Kidney (tissue), 13 donors: ENCODE measurements at regions not wholly inside any gene's neighbourhood (a gene's known extent, or its start where the extent isn't known, plus 50 kb on each side); places are given as distances from the start of the nearest gene placed in this dataset.

ENCODE experiments used
- DNase-seq, 5 donors: peaks; one replicate each; pipeline ENCODE4 v3.0.0-alpha.2; 2013 to 2020
- FAIRE-seq: peaks from 2 replicates; lab custom pipeline; 2012; peaks lifted over from hg19 to GRCh38; lab: Jason Lieb, UNC
- H3K27ac ChIP-seq, 2 donors: one replicate each; pipeline ENCODE4 v1.7.0; 2013; ENCODE audit warnings: low read depth in 2 of 2, low read length in 2 of 2, inconsistent platforms in 1 of 2
- H3K27me3 ChIP-seq: one replicate; pipeline ENCODE4 v1.7.1; 2013; ENCODE audit warnings: low read length, inconsistent platforms; ENCODE audit not compliant: control insufficient read depth, insufficient read depth
- H3K36me3 ChIP-seq, 3 donors: one replicate each; pipeline versions ENCODE4 v1.7.0 to v1.7.1; 2013; ENCODE audit warnings: low read length in 3 of 3, control low read depth in 1 of 3, inconsistent platforms in 1 of 3; ENCODE audit not compliant: insufficient read depth in 3 of 3, control insufficient read depth in 2 of 3
- H3K4me1 ChIP-seq, 3 donors: one replicate each; pipeline versions ENCODE4 v1.7.0 to v1.7.1; 2013; ENCODE audit warnings: low read length in 3 of 3, inconsistent platforms in 1 of 3, low read depth in 1 of 3; ENCODE audit not compliant: control insufficient read depth in 2 of 3, insufficient read depth in 2 of 3
- H3K4me3 ChIP-seq, 3 donors: one replicate each; pipeline versions ENCODE4 v1.7.0 to v1.8.1; 2013; ENCODE audit warnings: low read length in 3 of 3, control low read depth in 1 of 3, inconsistent platforms in 1 of 3
- H3K9ac ChIP-seq, 3 donors: one replicate each; pipeline versions ENCODE4 v1.7.0 to v1.7.1; 2013; ENCODE audit warnings: low read length in 3 of 3, control low read depth in 1 of 3, inconsistent platforms in 1 of 3
- H3K9me3 ChIP-seq, 3 donors: one replicate each; pipeline versions ENCODE4 v1.7.0 to v1.7.1; 2013; ENCODE audit warnings: low read length in 3 of 3, control low read depth in 1 of 3, inconsistent platforms in 1 of 3; ENCODE audit not compliant: control insufficient read depth in 2 of 3, insufficient read depth in 1 of 3
- CTCF ChIP-seq: IDR thresholded peaks from 3 replicates; pipeline ENCODE4 v1.5.1; 2012; ENCODE audit warnings: mild to moderate bottlenecking, moderate library complexity, borderline replicate concordance; ENCODE audit not compliant: insufficient read depth; ENCODE audit errors: extremely low read depth
- intact Hi-C: fragments of 100-400 bp; cut with DNase I; formaldehyde crosslinking; loops from one replicate; pipeline ENCODE4 v1.11.1; 2022
- donor health status: control.
- donor health status: control.
- donor health status: control.
- donor health status: control.
- donor health status: control.
- donor health status: DM: yes; HTN: yes; CAD: no.
- donor health status: Normal renal cell carcinoma (clear cell type).

GRCh38 chr1:107004421-107004820 is 52.1 kb upstream of the PRMT6 start:
- TF ChIP-seq CTCF: no peak
- DNase-seq (no peak), FAIRE-seq (no peak)
- H3K9me3 ChIP-seq: no peaks in the 10 kb centered on the region
- no peak overlapping the region for H3K9ac ChIP-seq
- H3K27me3 ChIP-seq: no peaks in the 10 kb centered on the region
- intact Hi-C loops: no loop called here
- H3K4me3 ChIP-seq: no peak overlapping the region
- H3K27ac ChIP-seq: no peak overlapping the region
- H3K4me1 ChIP-seq: no peaks in the 10 kb centered on the region
- H3K36me3 ChIP-seq: no peaks in the 10 kb centered on the region
